PC-3 (cell line): ENCODE measurements at regions not wholly inside any gene's neighbourhood (a gene's known extent, or its start where the extent isn't known, plus 50 kb on each side); places are given as distances from the start of the nearest gene placed in this dataset.

Source experiments
- CTCF ChIP-seq: fragments of 300-600 bp; sonication (generic); conservative IDR thresholded peaks from 2 replicates; pipeline ENCODE4 v1.5.1; 2017; ENCODE audit warnings: antibody characterized with exemption, low read depth, mild to moderate bottlenecking, low read length
- EZH2 ChIP-seq: fragments of 300-600 bp; sonication (generic); IDR thresholded peaks from one replicate; pipeline ENCODE4 v1.6.1; 2017; ENCODE audit warnings: antibody characterized with exemption, mild to moderate bottlenecking, low read length; ENCODE audit not compliant: unreplicated experiment
- EZH2phosphoT487 ChIP-seq: fragments of 300-600 bp; sonication (generic); IDR thresholded peaks from 2 replicates; pipeline ENCODE4 v1.6.1; 2018; ENCODE audit warnings: mild to moderate bottlenecking, antibody characterized with exemption, low read length, borderline replicate concordance

GRCh38 chr10:106025208-106025811 is 1139.2 kb downstream of the SORCS1 start:
- TF ChIP-seq CTCF (no peak), EZH2 (no peak), EZH2phosphoT487 (no peak)
